Keratinocyte (primary cell): ENCODE measurements at regions not wholly inside any gene's neighbourhood (a gene's known extent, or its start where the extent isn't known, plus 50 kb on each side); places are given as distances from the start of the nearest gene placed in this dataset.

Experiments
- DNase-seq: peaks from one replicate; pipeline ENCODE4 v3.0.0-alpha.2; 2011; ENCODE audit warnings: low read depth, missing footprints, low spot score
- FAIRE-seq: peaks from 2 replicates; lab custom pipeline; 2011; peaks lifted over from hg19 to GRCh38; lab: Jason Lieb, UNC
- H2AFZ ChIP-seq: 2 replicates; pipeline ENCODE4 v1.6.0; 2012; ENCODE audit warnings: low read length, control low read depth, inconsistent platforms; ENCODE audit not compliant: control insufficient read depth
- H3K27ac ChIP-seq: 2 replicates; pipeline ENCODE4 v1.5.1; 2011; ENCODE audit warnings: low read length; ENCODE audit not compliant: control insufficient read depth, insufficient read depth
- H3K27me3 ChIP-seq: 3 replicates; pipeline ENCODE4 v1.6.0; 2011; ENCODE audit warnings: low read length; ENCODE audit not compliant: control insufficient read depth, insufficient read depth; ENCODE audit errors: extremely low read depth
- H3K36me3 ChIP-seq, 2 experiments: 2 replicates in 1 of 2; 3 replicates in 1 of 2; pipeline ENCODE4 v1.5.1; 2011; ENCODE audit warnings: low read length in 2 of 2, mild to moderate bottlenecking in 1 of 2; ENCODE audit not compliant: control insufficient read depth in 2 of 2, insufficient read depth in 2 of 2; ENCODE audit errors: extremely low read depth in 1 of 2
- H3K4me1 ChIP-seq: 3 replicates; pipeline ENCODE4 v1.5.1; 2011; ENCODE audit warnings: low read length; ENCODE audit not compliant: control insufficient read depth, insufficient read depth; ENCODE audit errors: extremely low read depth
- H3K4me2 ChIP-seq: 3 replicates; pipeline ENCODE4 v1.6.0; 2011; ENCODE audit warnings: low read depth, low read length; ENCODE audit not compliant: control insufficient read depth, insufficient read depth; ENCODE audit errors: extremely low read depth
- H3K4me3 ChIP-seq, 3 experiments: fragments of 200-600 bp in 1 of 3; sonication (generic) in 1 of 3; 2 replicates in 2 of 3; 3 replicates in 1 of 3; pipeline ENCODE4 v1.5.1; 2011 to 2016; ENCODE audit warnings: low read length in 3 of 3, mild to moderate bottlenecking in 3 of 3, control low read depth in 2 of 3, inconsistent platforms in 1 of 3, low read depth in 1 of 3, mixed read lengths in 1 of 3, mixed run types in 1 of 3, moderate library complexity in 1 of 3; ENCODE audit not compliant: control insufficient read depth in 2 of 3, insufficient read depth in 2 of 3; ENCODE audit errors: extremely low read depth in 1 of 3
- H3K79me2 ChIP-seq: 2 replicates; pipeline ENCODE4 v1.6.0; 2012; ENCODE audit warnings: low read length; ENCODE audit not compliant: control insufficient read depth, insufficient read depth
- H3K9ac ChIP-seq: 3 replicates; pipeline ENCODE4 v1.6.0; 2011; ENCODE audit warnings: low read length; ENCODE audit not compliant: control insufficient read depth, insufficient read depth; ENCODE audit errors: extremely low read depth
- H3K9me1 ChIP-seq: 3 replicates; pipeline ENCODE4 v1.6.0; 2011; ENCODE audit warnings: low read length; ENCODE audit not compliant: control insufficient read depth, insufficient read depth; ENCODE audit errors: extremely low read depth
- H3K9me3 ChIP-seq: 2 replicates; pipeline ENCODE4 v1.5.1; 2012; ENCODE audit warnings: low read depth, low read length; ENCODE audit not compliant: control insufficient read depth
- H4K20me1 ChIP-seq: 3 replicates; pipeline ENCODE4 v1.6.0; 2011; ENCODE audit warnings: low read length; ENCODE audit not compliant: control insufficient read depth, insufficient read depth; ENCODE audit errors: extremely low read depth
- CTCF ChIP-seq, 3 experiments: IDR thresholded peaks in 1 of 3; conservative IDR thresholded peaks in 1 of 3; optimal IDR thresholded peaks in 1 of 3; 2 replicates in 2 of 3; 3 replicates in 1 of 3; pipeline versions ENCODE3 to v1.5.1; 2011; ENCODE audit warnings: low read length in 3 of 3, mild to moderate bottlenecking in 3 of 3, moderate library complexity in 2 of 3, control low read depth in 1 of 3, inconsistent platforms in 1 of 3; ENCODE audit not compliant: insufficient read depth in 2 of 3; ENCODE audit errors: extremely low read depth in 1 of 3
- EZH2 ChIP-seq: IDR thresholded peaks from one replicate; pipeline ENCODE4 v1.6.1; 2012; ENCODE audit warnings: inconsistent platforms, mild to moderate bottlenecking, low read length, moderate library complexity
- dilution Hi-C: fragments of 300-500 bp; cut with MboI; formaldehyde crosslinking; loops from one replicate; pipeline ENCODE4 v1.7.0; 2020; ENCODE audit warnings: low sequenced_read_pairs; ENCODE audit not compliant: extremely low pct_ligation_motif_present

- no peaks in the 10 kb centered on the region for H3K36me3 ChIP-seq
- H3K27ac ChIP-seq: no peak overlapping the region
- no peak overlapping the region for H3K9ac ChIP-seq
- FAIRE-seq: no peak
- no peak for TF ChIP-seq EZH2
- TF ChIP-seq CTCF (optimal IDR thresholded peaks at IDR 0.05 in 1 of 3, IDR thresholded peaks at IDR 0.05 in 1 of 3, conservative IDR thresholded peaks at IDR 0.05 in 1 of 3; ENCODE audit: extremely low read depth in 1 of 3, insufficient read depth in 2 of 3, low read length in 3 of 3): no peak
- H4K20me1 ChIP-seq: no peaks in the 10 kb centered on the region
- H3K4me1 ChIP-seq: no peaks in the 10 kb centered on the region
- no peak for DNase-seq
- H3K4me2 ChIP-seq: no peak overlapping the region
- no peak overlapping the region for H3K4me3 ChIP-seq
- H3K9me1 ChIP-seq: no peaks in the 10 kb centered on the region
- H3K79me2 ChIP-seq: no peaks in the 10 kb centered on the region
- H2AFZ ChIP-seq: no peak overlapping the region
- no peaks in the 10 kb centered on the region for H3K9me3 ChIP-seq
- H3K27me3 ChIP-seq: no peaks in the 10 kb centered on the region
- dilution Hi-C loops: no loop called here
Measured at GRCh38 chr12:17759982-17760381, 330.0 kb downstream of the RERGL start.
